ENCODE measurements at regions not wholly inside any gene's neighbourhood (a gene's known extent, or its start where the extent isn't known, plus 50 kb on each side); places are given as distances from the start of the nearest gene placed in this dataset.

- Mint-ChIP-seq H3K27me3 (ENCODE audit: insufficient read depth) (no peaks in the 10 kb centered on the region), H3K4me1 (no peaks in the 10 kb centered on the region), H3K36me3 (ENCODE audit: low read depth) (no peaks in the 10 kb centered on the region), H3K9me3 (peaks cover 9% of the 10 kb centered on the region), H3K4me3 (no peak overlapping the region), H3K27ac (no peak overlapping the region)
- Histone ChIP-seq H3K9ac (ENCODE audit: extremely low read depth, low read length, poor library complexity, severe bottlenecking) (no peak overlapping the region), H3K4me3 (ENCODE audit: low read length) (no peak overlapping the region), H3K36me3 (ENCODE audit: control insufficient read depth, insufficient read depth, low read length) (no peaks in the 10 kb centered on the region), H3K27me3 (ENCODE audit: control insufficient read depth, insufficient read depth, low read length, poor library complexity, severe bottlenecking) (no peaks in the 10 kb centered on the region), H3K27ac (ENCODE audit: low read depth, low read length) (peak overlapping the region; percentile 72), H3K9me3 (ENCODE audit: control insufficient read depth, low read length) (no peaks in the 10 kb centered on the region), H3K4me1 (ENCODE audit: control insufficient read depth, insufficient read depth, low read length) (no peaks in the 10 kb centered on the region)
- no peak for TF ChIP-seq CTCF (conservative IDR thresholded peaks at IDR 0.05)
- 81 to 88% methylated on average over 11 to 15 of the region's 15 CpGs for whole genome bisulfite sequencing, 2 experiments (ENCODE audit: insufficient coverage in 1 of 2, insufficient read length in 1 of 2)
- no peak for DNase-seq
Observed at GRCh38 chr2:2941205-2941604, 436.4 kb downstream of the EIPR1 start.

GRCh38 chr2:2940702-2941101, 436.9 kb downstream of the EIPR1 start:
- H3K9ac ChIP-seq (ENCODE audit: extremely low read depth, low read length, poor library complexity, severe bottlenecking), result no peak overlapping the region
- no peaks in the 10 kb centered on the region for H3K27me3 ChIP-seq (ENCODE audit: control insufficient read depth, insufficient read depth, low read length, poor library complexity, severe bottlenecking)
- H3K4me3 ChIP-seq (ENCODE audit: low read length), result no peak overlapping the region
- Mint-ChIP-seq H3K4me1 (no peaks in the 10 kb centered on the region), H3K4me3 (no peak overlapping the region), H3K36me3 (ENCODE audit: low read depth) (no peaks in the 10 kb centered on the region), H3K27ac (no peak overlapping the region), H3K9me3 (peaks cover 9% of the 10 kb centered on the region), H3K27me3 (ENCODE audit: insufficient read depth) (no peaks in the 10 kb centered on the region)
- WGBS, 2 experiments (ENCODE audit: insufficient coverage in 1 of 2, insufficient read length in 1 of 2), result 87 to 90% methylated on average over 2 to 9 of the region's 9 CpGs
- peak overlapping the region; percentile 72 for H3K27ac ChIP-seq (ENCODE audit: low read depth, low read length)
- H3K36me3 ChIP-seq (ENCODE audit: control insufficient read depth, insufficient read depth, low read length), result no peaks in the 10 kb centered on the region
- DNase-seq, result no peak
- no peaks in the 10 kb centered on the region for H3K9me3 ChIP-seq (ENCODE audit: control insufficient read depth, low read length)
- TF ChIP-seq CTCF (conservative IDR thresholded peaks at IDR 0.05), result no peak
- no peaks in the 10 kb centered on the region for H3K4me1 ChIP-seq (ENCODE audit: control insufficient read depth, insufficient read depth, low read length)

- TF ChIP-seq CTCF (conservative IDR thresholded peaks at IDR 0.05), result no peak
- 93 to 100% methylated on average over 5 to 10 of the region's 10 CpGs for WGBS, 2 experiments (ENCODE audit: insufficient coverage in 1 of 2, insufficient read length in 1 of 2)
- H3K4me3 Mint-ChIP-seq, result no peak overlapping the region
- H3K27ac ChIP-seq (ENCODE audit: low read depth, low read length), result no peak overlapping the region
- no peak for DNase-seq
- no peak overlapping the region for H3K4me3 ChIP-seq (ENCODE audit: low read length)
- H3K4me1 Mint-ChIP-seq, result no peaks in the 10 kb centered on the region
- H3K27me3 ChIP-seq (ENCODE audit: control insufficient read depth, insufficient read depth, low read length, poor library complexity, severe bottlenecking), result no peaks in the 10 kb centered on the region
- H3K36me3 ChIP-seq (ENCODE audit: control insufficient read depth, insufficient read depth, low read length), result no peaks in the 10 kb centered on the region
- no peaks in the 10 kb centered on the region for H3K36me3 Mint-ChIP-seq (ENCODE audit: low read depth)
- H3K27me3 Mint-ChIP-seq (ENCODE audit: insufficient read depth), result no peaks in the 10 kb centered on the region
- H3K4me1 ChIP-seq (ENCODE audit: control insufficient read depth, insufficient read depth, low read length), result no peaks in the 10 kb centered on the region
- no peaks in the 10 kb centered on the region for H3K9me3 ChIP-seq (ENCODE audit: control insufficient read depth, low read length)
- H3K9ac ChIP-seq (ENCODE audit: extremely low read depth, low read length, poor library complexity, severe bottlenecking), result no peak overlapping the region
- no peak overlapping the region for H3K27ac Mint-ChIP-seq
- peaks cover 4% of the 10 kb centered on the region for H3K9me3 Mint-ChIP-seq
Observed at GRCh38 chr2:2940061-2940460, 437.6 kb downstream of the EIPR1 start.
